K562 (cell line): ENCODE measurements at regions not wholly inside any gene's neighbourhood (a gene's known extent, or its start where the extent isn't known, plus 50 kb on each side); places are given as distances from the start of the nearest gene placed in this dataset.

Experiments
- ARNT ChIP-seq, 2 experiments: fragments of 450-650 bp; IDR thresholded peaks; 2 replicates each; pipeline ENCODE4 v1.6.1; 2016; ENCODE audit warnings: mild to moderate bottlenecking in 1 of 2
- BRF1 ChIP-seq: IDR thresholded peaks from 3 replicates; pipeline ENCODE4 v1.6.1; 2011; ENCODE audit warnings: borderline replicate concordance, mild to moderate bottlenecking; ENCODE audit not compliant: insufficient read length; ENCODE audit errors: extremely low read depth
- DMBX1 ChIP-seq: fragments of 250-450 bp; sonication (Bioruptor Pico); IDR thresholded peaks from 2 replicates; pipeline ENCODE4 v1.8.0; 2022; ENCODE audit warnings: inconsistent platforms, mild to moderate bottlenecking, moderate library complexity, borderline replicate concordance
- EP400 ChIP-seq: fragments of 450-650 bp; IDR thresholded peaks from 2 replicates; pipeline ENCODE4 v1.6.1; 2017; ENCODE audit warnings: antibody characterized with exemption, mild to moderate bottlenecking, moderate library complexity
- FOXK1 ChIP-seq: sonication (generic); formaldehyde crosslinking; IDR thresholded peaks from 2 replicates; pipeline ENCODE4 v1.8.0; 2022; ENCODE audit warnings: missing genetic modification reagents, mild to moderate bottlenecking, borderline replicate concordance
- GATA2 ChIP-seq: sonication (generic); formaldehyde crosslinking; IDR thresholded peaks from 2 replicates; pipeline ENCODE4 v1.4.0; 2020; ENCODE audit warnings: mild to moderate bottlenecking, missing genetic modification reagents
- MCM3 ChIP-seq: fragments of 450-650 bp; IDR thresholded peaks from 2 replicates; pipeline ENCODE4 v1.6.1; 2016
- MTA3 ChIP-seq: fragments of 450-650 bp; formaldehyde crosslinking; IDR thresholded peaks from 2 replicates; pipeline ENCODE4 v1.6.1; 2017; ENCODE audit warnings: mild to moderate bottlenecking, borderline replicate concordance
- MYC ChIP-seq, 2 experiments: fragments of 250-450 bp in 1 of 2; sonication (Bioruptor Pico) in 1 of 2; IDR thresholded peaks; 2 replicates each; pipeline versions ENCODE4 v1.5.1 to v1.6.1; 2012 to 2021; ENCODE audit warnings: low read depth in 2 of 2, borderline replicate concordance in 1 of 2, improper control_type of control experiment in 1 of 2, low read length in 1 of 2, mild to moderate bottlenecking in 1 of 2, moderate library complexity in 1 of 2
- NCOR1 ChIP-seq: fragments of 450-650 bp; IDR thresholded peaks from 2 replicates; pipeline ENCODE4 v1.6.1; 2016; ENCODE audit warnings: mild to moderate bottlenecking, moderate library complexity
- NFE2 ChIP-seq: IDR thresholded peaks from 2 replicates; pipeline ENCODE4 v1.6.1; 2014; ENCODE audit warnings: antibody characterized with exemption, low read depth
- NR2C2 ChIP-seq, 2 experiments: fragments of 200-800 bp in 1 of 2; sonication (Bioruptor generic) in 1 of 2; sonication (generic) in 1 of 2; formaldehyde crosslinking in 1 of 2; IDR thresholded peaks; 2 replicates each; pipeline versions ENCODE4 v1.6.1 to v1.8.0; 2016 to 2022; ENCODE audit warnings: mild to moderate bottlenecking in 1 of 2, missing compliant biosample characterization in 1 of 2, missing genetic modification characterization in 1 of 2, missing genetic modification reagents in 1 of 2
- NR3C1 ChIP-seq: sonication (generic); formaldehyde crosslinking; IDR thresholded peaks from 2 replicates; pipeline ENCODE4 v1.8.1; 2022; ENCODE audit warnings: missing genetic modification reagents
- NUFIP1 ChIP-seq: fragments of 450-650 bp; IDR thresholded peaks from 2 replicates; pipeline ENCODE4 v1.6.1; 2018; ENCODE audit not compliant: partially characterized antibody
- SRF ChIP-seq, 2 experiments: fragments of 250-450, 450-650 bp in 1 of 2; sonication (Bioruptor Pico) in 1 of 2; sonication (generic) in 1 of 2; formaldehyde crosslinking; IDR thresholded peaks; 2 replicates each; pipeline versions ENCODE4 v1.5.0 to v1.5.1; 2020 to 2022; ENCODE audit warnings: mild to moderate bottlenecking in 1 of 2, missing genetic modification reagents in 1 of 2
- TEAD4 ChIP-seq, 2 experiments: sonication (generic) in 1 of 2; formaldehyde crosslinking in 1 of 2; IDR thresholded peaks; 2 replicates each; pipeline versions ENCODE4 v1.6.1 to v1.8.0; 2012 to 2022; ENCODE audit warnings: borderline replicate concordance in 1 of 2, inconsistent platforms in 1 of 2, low read length in 1 of 2, mild to moderate bottlenecking in 1 of 2, missing genetic modification reagents in 1 of 2
- ZFP1 ChIP-seq: fragments of 450-650 bp; formaldehyde crosslinking; IDR thresholded peaks from 2 replicates; pipeline ENCODE4 v1.4.0; 2020; ENCODE audit warnings: mild to moderate bottlenecking, mixed read lengths
- ZNF282 ChIP-seq: sonication (generic); formaldehyde crosslinking; IDR thresholded peaks from 2 replicates; pipeline ENCODE4 v1.8.1; 2023; ENCODE audit warnings: missing genetic modification reagents
- TF ChIP-seq, protein P1 (sequence below), 2 experiments: IDR thresholded peaks; 2 replicates each; pipeline ENCODE4 v1.6.1; 2011; ENCODE audit warnings: borderline replicate concordance in 1 of 2, control low read depth in 1 of 2, low read depth in 1 of 2, low read length in 1 of 2, mild to moderate bottlenecking in 1 of 2, mixed read lengths in 1 of 2, moderate library complexity in 1 of 2; ENCODE audit not compliant: insufficient read depth in 1 of 2, insufficient read length in 1 of 2, poor library complexity in 1 of 2, severe bottlenecking in 1 of 2; ENCODE audit errors: extremely low read depth in 1 of 2
- TF ChIP-seq, protein P2 (sequence below): fragments of 450-650 bp; formaldehyde crosslinking; IDR thresholded peaks from 2 replicates; pipeline ENCODE4 v1.4.0; 2020; ENCODE audit warnings: mild to moderate bottlenecking, moderate library complexity
- TF ChIP-seq, protein P3 (sequence below): fragments of 450-650 bp; formaldehyde crosslinking; IDR thresholded peaks from 2 replicates; pipeline ENCODE4 v1.4.0; 2020; ENCODE audit warnings: mild to moderate bottlenecking, moderate library complexity
- TF ChIP-seq, protein P4 (sequence below), 2 experiments: fragments of 250-450 bp in 1 of 2; fragments of 450-650 bp in 1 of 2; sonication (Bioruptor Pico) in 1 of 2; IDR thresholded peaks; 2 replicates each; pipeline versions ENCODE4 v1.6.1 to v1.8.0; 2016 to 2021; ENCODE audit warnings: mild to moderate bottlenecking in 2 of 2, moderate library complexity in 2 of 2, missing compliant biosample characterization in 1 of 2, missing genetic modification characterization in 1 of 2

DNA sequence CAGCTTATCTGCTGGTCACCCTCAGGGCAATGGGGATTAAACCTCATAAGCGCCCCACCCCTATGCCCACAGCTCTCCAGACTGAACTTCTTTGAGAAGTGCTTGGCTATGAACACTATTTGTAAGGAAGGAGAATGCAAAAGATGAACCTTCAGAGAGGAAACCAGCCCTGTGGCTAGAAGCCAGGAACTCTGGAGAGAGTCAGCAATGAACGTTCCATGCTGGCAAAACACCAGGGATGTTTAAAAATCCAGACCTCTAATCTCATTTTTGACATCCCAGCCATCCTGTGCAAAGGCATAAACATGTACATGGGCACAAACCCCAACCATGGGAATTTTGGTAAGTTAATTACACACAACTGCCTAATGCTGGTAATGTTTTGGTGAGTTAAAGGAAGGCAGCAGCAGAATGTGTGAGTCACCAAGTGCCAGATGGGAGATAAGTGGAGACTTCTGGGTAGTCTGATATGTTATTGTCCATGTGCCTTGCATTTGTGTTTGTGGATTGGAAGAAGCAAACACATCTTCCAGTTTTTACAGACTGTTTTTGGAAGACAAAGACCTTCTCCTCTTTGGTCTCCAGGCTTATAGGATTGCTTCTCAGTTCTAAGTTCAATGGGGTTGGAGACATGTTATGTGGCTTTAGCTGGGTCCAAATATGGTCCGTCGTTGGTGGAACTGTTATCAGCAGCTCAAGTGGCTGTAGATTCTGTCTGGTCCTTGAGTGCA is 174.1 kb upstream of the ETV3 start (continued):
- TF ChIP-seq MYC (IDR thresholded peaks at IDR 0.05; ENCODE audit: low read depth, low read length) (peak; percentile 55; the same call in 1 of the 2 replicates), MYC (CRISPR knock-in tag; IDR thresholded peaks at IDR 0.05; ENCODE audit: borderline replicate concordance, low read depth) (0 out of 2 replicates have a peak, but pooled peaks have one; percentile 10), NCOR1 (peak; percentile 27; the same call in 1 of the 2 replicates), MTA3 (peak; percentile 29; the same call in 1 of the 2 replicates), EP400 (peak; percentile 44; the same call in 1 of the 2 replicates), TEAD4 (IDR thresholded peaks at IDR 0.05; ENCODE audit: low read length) (peak; percentile 62), TEAD4 (CRISPR knock-in tag; IDR thresholded peaks at IDR 0.05; ENCODE audit: borderline replicate concordance) (no peak), NUFIP1 (peak; percentile 49), NFE2 (0 out of 2 replicates have a peak, but pooled peaks have one; percentile 1), BRF1 (no peak), ZFP1 (CRISPR knock-in tag) (no peak), GATA2 (peak; percentile 89), ARNT (IDR thresholded peaks at IDR 0.05) (peak in 1 of 2 experiments; percentile 59; a peak in 1 of 4 replicates), DMBX1 (CRISPR knock-in tag) (peak; percentile 88), FOXK1 (no peak), ZNF282 (CRISPR knock-in tag) (no peak), SRF (CRISPR knock-in tag; IDR thresholded peaks at IDR 0.05) (peak in 1 of 2 experiments; percentile 55; a peak in 1 of 4 replicates), NR3C1 (no peak), NR2C2 (CRISPR knock-in tag; IDR thresholded peaks at IDR 0.05) (no peak), NR2C2 (tag; IDR thresholded peaks at IDR 0.05) (peak; percentile 67), MCM3 (no peak)
- TF ChIP-seq, protein P1, sequence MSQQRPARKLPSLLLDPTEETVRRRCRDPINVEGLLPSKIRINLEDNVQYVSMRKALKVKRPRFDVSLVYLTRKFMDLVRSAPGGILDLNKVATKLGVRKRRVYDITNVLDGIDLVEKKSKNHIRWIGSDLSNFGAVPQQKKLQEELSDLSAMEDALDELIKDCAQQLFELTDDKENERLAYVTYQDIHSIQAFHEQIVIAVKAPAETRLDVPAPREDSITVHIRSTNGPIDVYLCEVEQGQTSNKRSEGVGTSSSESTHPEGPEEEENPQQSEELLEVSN (IDR thresholded peaks at IDR 0.05; ENCODE audit: borderline replicate concordance in 1 of 2, extremely low read depth in 1 of 2, insufficient read depth in 1 of 2, insufficient read length in 1 of 2, low read depth in 1 of 2, low read length in 1 of 2, poor library complexity in 1 of 2, severe bottlenecking in 1 of 2): peak; percentile 28 to 54
- TF ChIP-seq, protein P2, sequence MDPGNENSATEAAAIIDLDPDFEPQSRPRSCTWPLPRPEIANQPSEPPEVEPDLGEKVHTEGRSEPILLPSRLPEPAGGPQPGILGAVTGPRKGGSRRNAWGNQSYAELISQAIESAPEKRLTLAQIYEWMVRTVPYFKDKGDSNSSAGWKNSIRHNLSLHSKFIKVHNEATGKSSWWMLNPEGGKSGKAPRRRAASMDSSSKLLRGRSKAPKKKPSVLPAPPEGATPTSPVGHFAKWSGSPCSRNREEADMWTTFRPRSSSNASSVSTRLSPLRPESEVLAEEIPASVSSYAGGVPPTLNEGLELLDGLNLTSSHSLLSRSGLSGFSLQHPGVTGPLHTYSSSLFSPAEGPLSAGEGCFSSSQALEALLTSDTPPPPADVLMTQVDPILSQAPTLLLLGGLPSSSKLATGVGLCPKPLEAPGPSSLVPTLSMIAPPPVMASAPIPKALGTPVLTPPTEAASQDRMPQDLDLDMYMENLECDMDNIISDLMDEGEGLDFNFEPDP (CRISPR knock-in tag): no peak
- TF ChIP-seq, protein P3, sequence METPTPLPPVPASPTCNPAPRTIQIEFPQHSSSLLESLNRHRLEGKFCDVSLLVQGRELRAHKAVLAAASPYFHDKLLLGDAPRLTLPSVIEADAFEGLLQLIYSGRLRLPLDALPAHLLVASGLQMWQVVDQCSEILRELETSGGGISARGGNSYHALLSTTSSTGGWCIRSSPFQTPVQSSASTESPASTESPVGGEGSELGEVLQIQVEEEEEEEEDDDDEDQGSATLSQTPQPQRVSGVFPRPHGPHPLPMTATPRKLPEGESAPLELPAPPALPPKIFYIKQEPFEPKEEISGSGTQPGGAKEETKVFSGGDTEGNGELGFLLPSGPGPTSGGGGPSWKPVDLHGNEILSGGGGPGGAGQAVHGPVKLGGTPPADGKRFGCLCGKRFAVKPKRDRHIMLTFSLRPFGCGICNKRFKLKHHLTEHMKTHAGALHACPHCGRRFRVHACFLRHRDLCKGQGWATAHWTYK (CRISPR knock-in tag): 0 out of 2 replicates have a peak, but pooled peaks have one; percentile 40
- TF ChIP-seq, protein P4, sequence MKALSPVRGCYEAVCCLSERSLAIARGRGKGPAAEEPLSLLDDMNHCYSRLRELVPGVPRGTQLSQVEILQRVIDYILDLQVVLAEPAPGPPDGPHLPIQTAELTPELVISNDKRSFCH (CRISPR knock-in tag; IDR thresholded peaks at IDR 0.05): no peak
- TF ChIP-seq, protein P4 (tag; IDR thresholded peaks at IDR 0.05): peak; percentile 62; the same call in 1 of the 2 replicates
